ENCODE measurements at regions not wholly inside any gene's neighbourhood (a gene's known extent, or its start where the extent isn't known, plus 50 kb on each side); places are given as distances from the start of the nearest gene placed in this dataset.
"Not testable (repeated sequence)": the region's sequence is repeated elsewhere in the genome, so short reads cannot be mapped to it uniquely, and the experiment has no call there.

DNA sequence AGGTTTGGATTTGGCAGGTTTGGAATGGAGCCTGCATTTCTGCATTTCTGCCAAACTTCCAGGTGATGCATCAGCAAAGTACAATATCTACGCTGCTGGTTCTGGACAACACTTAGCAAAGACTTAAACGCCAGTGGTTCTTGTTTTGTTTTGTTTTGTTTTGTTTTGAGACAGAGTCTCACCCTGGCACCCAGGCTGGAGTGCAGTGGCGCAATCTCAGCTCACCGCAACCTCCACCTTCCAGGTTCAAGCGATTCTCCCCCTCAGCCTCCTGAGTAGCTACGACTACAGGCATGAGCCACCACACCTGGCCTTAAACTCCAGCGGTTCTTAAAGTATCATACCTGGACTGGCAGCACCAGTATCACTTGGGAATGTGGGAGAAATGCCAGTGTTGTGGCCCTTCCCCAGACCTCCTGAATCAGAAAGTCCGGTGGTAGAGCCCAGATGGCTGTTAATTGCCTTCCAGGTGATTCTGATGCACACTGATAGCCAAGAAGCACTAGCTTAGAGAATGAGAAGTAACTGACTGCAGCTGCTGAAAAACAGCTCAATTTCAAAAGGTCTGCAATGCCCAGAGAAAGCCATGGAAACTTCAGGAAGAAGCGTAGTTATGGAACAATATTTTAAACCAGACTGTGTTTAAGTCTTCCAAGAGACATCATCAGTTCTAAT, 114.8 kb upstream of the FOXN3 start:
- no peak for ATAC-seq (replicated peaks; ENCODE audit: extremely low read depth, poor library complexity, severe bottlenecking)
- Mint-ChIP-seq H3K4me1 (peaks cover 48% of the 10 kb centered on the region), H3K36me3 (ENCODE audit: insufficient read depth) (peaks cover 7% of the 10 kb centered on the region), H3K4me3 (no peak overlapping the region), H3K27ac (ENCODE audit: low read depth) (no peak overlapping the region), H3K27me3 (no peaks in the 10 kb centered on the region), H3K9me3 (no peaks in the 10 kb centered on the region)
- no peak for DNase-seq (ENCODE audit: low spot score in 2 of 2)

DNA sequence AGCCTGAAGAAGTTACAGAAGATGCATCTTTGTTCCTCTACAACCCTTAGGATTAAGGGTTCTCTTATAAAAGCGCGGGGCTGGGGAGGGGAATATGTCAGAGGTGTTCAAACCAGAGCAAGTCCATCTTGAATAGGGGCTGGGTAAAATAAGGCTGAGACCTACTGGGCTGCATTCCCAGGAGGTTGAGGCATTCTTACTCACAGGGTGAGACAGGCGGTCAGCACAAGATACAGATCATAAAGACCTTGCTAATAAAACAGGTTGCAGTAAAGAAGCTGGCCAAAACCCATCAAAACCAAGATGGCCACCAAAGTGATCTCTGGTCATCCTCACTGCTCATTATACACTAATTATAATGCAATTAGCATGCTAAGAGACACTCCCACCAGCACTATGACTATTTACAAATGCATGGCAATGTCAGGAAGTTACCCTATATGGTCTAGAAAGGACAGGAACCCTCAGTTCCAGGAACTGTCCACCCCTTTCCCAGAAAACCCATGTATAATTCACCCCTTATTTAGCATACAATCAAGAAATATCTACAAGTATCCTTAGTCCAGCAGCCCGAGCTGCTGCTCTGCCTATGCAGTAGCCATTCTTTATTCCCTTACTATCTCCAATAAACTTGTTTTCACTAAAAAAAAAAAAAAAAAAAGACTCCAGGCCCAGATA, 108.1 kb upstream of the FOXN3 start:
- no peak for DNase-seq (ENCODE audit: low spot score in 2 of 2)
- peaks cover 5% of the 10 kb centered on the region for H3K36me3 Mint-ChIP-seq (ENCODE audit: insufficient read depth)
- no peak overlapping the region for H3K4me3 Mint-ChIP-seq
- no peaks in the 10 kb centered on the region for H3K9me3 Mint-ChIP-seq
- peaks cover 57% of the 10 kb centered on the region for H3K4me1 Mint-ChIP-seq
- H3K27me3 Mint-ChIP-seq: no peaks in the 10 kb centered on the region
- ATAC-seq (replicated peaks; ENCODE audit: extremely low read depth, poor library complexity, severe bottlenecking): no peak
- H3K27ac Mint-ChIP-seq (ENCODE audit: low read depth): peak overlapping the region; percentile 58

GRCh38 chr14:89524412-89524811, 107.4 kb upstream of the FOXN3 start:
- H3K27me3 Mint-ChIP-seq: no peaks in the 10 kb centered on the region
- H3K27ac Mint-ChIP-seq (ENCODE audit: low read depth): no peak overlapping the region
- H3K4me3 Mint-ChIP-seq: no peak overlapping the region
- H3K9me3 Mint-ChIP-seq: no peaks in the 10 kb centered on the region
- DNase-seq (ENCODE audit: low spot score in 2 of 2) (no peak), ATAC-seq (replicated peaks; ENCODE audit: extremely low read depth, poor library complexity, severe bottlenecking) (no peak)
- peaks cover 5% of the 10 kb centered on the region for H3K36me3 Mint-ChIP-seq (ENCODE audit: insufficient read depth)
- peaks cover 58% of the 10 kb centered on the region for H3K4me1 Mint-ChIP-seq

DNA sequence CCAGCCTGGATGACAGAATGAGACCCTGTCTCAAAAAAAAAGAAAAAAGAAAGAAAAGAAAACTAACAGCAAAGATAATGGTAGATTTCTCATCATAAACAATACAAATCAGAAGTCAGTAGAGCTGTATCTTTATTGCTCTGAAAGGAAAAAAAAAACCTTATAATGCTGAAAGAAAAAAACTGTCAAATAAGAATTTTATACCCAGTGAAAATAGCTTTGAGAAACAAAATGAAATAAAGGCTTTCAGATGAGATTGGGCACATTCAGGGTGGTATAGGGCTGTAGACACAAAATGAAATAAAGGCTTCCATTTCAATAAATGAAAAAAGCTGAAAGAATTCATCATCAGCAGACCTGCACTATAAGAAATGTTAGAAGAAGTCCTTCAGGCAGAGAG, 105.0 kb upstream of the FOXN3 start:
- Mint-ChIP-seq H3K27me3 (no peaks in the 10 kb centered on the region), H3K9me3 (no peaks in the 10 kb centered on the region), H3K4me1 (peaks cover 65% of the 10 kb centered on the region), H3K27ac (ENCODE audit: low read depth) (no peak overlapping the region), H3K4me3 (no peak overlapping the region), H3K36me3 (ENCODE audit: insufficient read depth) (peaks cover 11% of the 10 kb centered on the region)
- ATAC-seq (replicated peaks; ENCODE audit: extremely low read depth, poor library complexity, severe bottlenecking): no peak
- no peak for DNase-seq (ENCODE audit: low spot score in 2 of 2)

DNA sequence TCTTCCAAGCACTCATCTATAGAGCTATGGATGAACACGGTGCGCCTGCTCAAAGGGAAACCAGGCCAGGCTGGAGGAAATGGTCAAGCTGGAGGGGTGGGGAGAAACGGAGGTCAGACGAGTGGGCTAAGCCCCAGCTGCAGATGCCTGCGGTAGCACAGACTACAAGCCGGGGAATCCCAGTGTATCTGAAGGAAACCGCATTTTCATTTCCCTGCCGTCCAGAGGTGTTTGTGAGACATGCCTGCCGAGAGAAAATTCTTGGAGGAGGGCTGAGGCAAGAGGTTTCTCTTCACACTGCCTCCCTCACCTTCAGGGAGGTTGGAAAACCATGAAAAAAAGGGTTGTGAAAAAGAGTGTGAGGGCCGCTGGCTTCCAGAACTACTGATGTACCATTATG, 102.0 kb upstream of the FOXN3 start:
- no peaks in the 10 kb centered on the region for H3K27me3 Mint-ChIP-seq
- H3K9me3 Mint-ChIP-seq: no peaks in the 10 kb centered on the region
- ATAC-seq (replicated peaks; ENCODE audit: extremely low read depth, poor library complexity, severe bottlenecking) (no peak), DNase-seq (ENCODE audit: low spot score in 2 of 2) (no peak)
- no peak overlapping the region for H3K4me3 Mint-ChIP-seq
- H3K36me3 Mint-ChIP-seq (ENCODE audit: insufficient read depth): peaks cover 12% of the 10 kb centered on the region
- peaks cover 49% of the 10 kb centered on the region for H3K4me1 Mint-ChIP-seq
- H3K27ac Mint-ChIP-seq (ENCODE audit: low read depth): peak overlapping the region; percentile 29

DNA sequence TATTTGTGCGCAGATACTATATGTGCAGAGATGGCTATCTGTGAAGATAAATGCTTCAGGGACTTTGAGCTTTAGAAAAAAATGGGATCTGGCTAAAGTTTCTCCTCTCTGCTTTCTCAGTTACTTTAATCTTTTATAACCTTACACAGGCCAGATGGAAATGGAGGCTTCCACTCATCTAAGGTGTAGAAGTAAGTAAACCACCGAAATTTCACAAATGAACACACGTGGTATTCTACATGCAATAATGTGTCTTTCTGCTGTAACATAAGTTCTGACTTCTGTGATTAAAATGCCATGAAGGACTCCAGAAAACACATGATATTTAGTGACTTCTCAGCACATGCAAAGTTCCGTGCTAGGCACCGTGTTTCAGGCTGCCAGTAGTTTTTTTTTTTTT, 99.1 kb upstream of the FOXN3 start:
- Mint-ChIP-seq H3K9me3 (no peaks in the 10 kb centered on the region), H3K4me1 (peaks cover 52% of the 10 kb centered on the region), H3K4me3 (no peak overlapping the region), H3K36me3 (ENCODE audit: insufficient read depth) (peaks cover 14% of the 10 kb centered on the region), H3K27me3 (no peaks in the 10 kb centered on the region), H3K27ac (ENCODE audit: low read depth) (no peak overlapping the region)
- no peak for DNase-seq (ENCODE audit: low spot score in 2 of 2)
- no peak for ATAC-seq (replicated peaks; ENCODE audit: extremely low read depth, poor library complexity, severe bottlenecking)

- no peaks in the 10 kb centered on the region for H3K27me3 Mint-ChIP-seq
- H3K27ac Mint-ChIP-seq (ENCODE audit: low read depth): no peak overlapping the region
- no peaks in the 10 kb centered on the region for H3K9me3 Mint-ChIP-seq
- H3K36me3 Mint-ChIP-seq (ENCODE audit: insufficient read depth): peaks cover 21% of the 10 kb centered on the region
- ATAC-seq (replicated peaks; ENCODE audit: extremely low read depth, poor library complexity, severe bottlenecking): no peak
- no peak overlapping the region for H3K4me3 Mint-ChIP-seq
- peaks cover 63% of the 10 kb centered on the region for H3K4me1 Mint-ChIP-seq
- DNase-seq (ENCODE audit: low spot score in 2 of 2): no peak
Measured at GRCh38 chr14:89514601-89515000, 97.6 kb upstream of the FOXN3 start.

DNA sequence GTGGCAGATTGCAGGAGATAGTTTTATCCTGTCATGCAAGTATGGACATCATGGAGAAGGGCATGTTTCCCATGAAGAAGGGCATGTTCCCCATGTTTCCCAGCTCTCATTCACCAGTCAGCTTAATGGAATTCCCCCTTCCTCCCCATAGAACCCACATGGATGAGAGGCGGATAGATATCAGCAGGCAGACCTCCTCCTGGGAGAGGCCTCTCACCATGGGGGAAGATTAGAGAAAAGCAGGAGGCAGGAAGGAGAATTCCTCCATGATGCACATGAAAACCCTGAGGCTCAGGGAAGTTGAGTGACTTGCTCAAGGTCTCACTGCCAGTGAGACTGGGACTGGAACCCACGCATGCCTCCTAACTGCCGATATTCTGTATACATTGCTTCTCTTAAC, 92.9 kb upstream of the FOXN3 start:
- Mint-ChIP-seq H3K4me1 (peaks cover 66% of the 10 kb centered on the region), H3K9me3 (no peaks in the 10 kb centered on the region), H3K36me3 (ENCODE audit: insufficient read depth) (peaks cover 15% of the 10 kb centered on the region), H3K27ac (ENCODE audit: low read depth) (peak overlapping the region; percentile 97), H3K4me3 (peak overlapping the region; percentile 74), H3K27me3 (no peaks in the 10 kb centered on the region)
- DNase-seq (ENCODE audit: low spot score in 2 of 2): no peak
- ATAC-seq (replicated peaks; ENCODE audit: extremely low read depth, poor library complexity, severe bottlenecking): no peak

- Mint-ChIP-seq H3K36me3 (ENCODE audit: insufficient read depth) (peaks cover 13% of the 10 kb centered on the region), H3K27ac (ENCODE audit: low read depth) (peak overlapping the region; percentile 97), H3K4me3 (no peak overlapping the region), H3K27me3 (no peaks in the 10 kb centered on the region), H3K9me3 (no peaks in the 10 kb centered on the region), H3K4me1 (peaks cover 69% of the 10 kb centered on the region)
- ATAC-seq (replicated peaks; ENCODE audit: extremely low read depth, poor library complexity, severe bottlenecking): no peak
- no peak for DNase-seq (ENCODE audit: low spot score in 2 of 2)
Measured at GRCh38 chr14:89508863-89509262, 91.8 kb upstream of the FOXN3 start.

DNA sequence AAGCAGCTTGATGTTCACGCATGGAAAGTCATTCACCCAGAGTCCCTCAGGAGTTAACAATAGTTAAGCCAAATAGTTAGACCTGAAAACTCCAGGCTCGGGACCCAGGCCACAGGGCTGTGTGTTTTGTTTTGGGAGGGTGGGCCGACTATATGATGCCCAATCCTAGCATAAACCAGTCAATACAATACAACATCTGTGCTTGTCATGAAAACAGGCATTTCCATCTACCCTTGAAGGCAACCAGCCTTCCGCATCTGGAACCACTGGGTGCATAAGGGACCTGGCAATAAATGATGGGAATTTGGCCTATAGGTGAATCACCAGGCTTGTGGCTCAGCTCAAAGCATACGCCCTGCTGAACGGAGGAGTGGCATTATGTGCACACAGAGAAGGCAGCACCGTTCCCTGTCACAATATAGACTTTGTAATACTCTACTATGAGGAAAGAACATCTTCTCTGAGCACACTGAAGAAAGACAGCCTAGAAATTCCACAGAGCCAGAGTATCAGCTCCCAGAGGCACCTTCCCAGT, 91.0 kb upstream of the FOXN3 start:
- Mint-ChIP-seq H3K4me3 (no peak overlapping the region), H3K27me3 (no peaks in the 10 kb centered on the region), H3K36me3 (ENCODE audit: insufficient read depth) (peaks cover 12% of the 10 kb centered on the region), H3K9me3 (no peaks in the 10 kb centered on the region), H3K4me1 (peaks cover 71% of the 10 kb centered on the region), H3K27ac (ENCODE audit: low read depth) (peak overlapping the region; percentile 97)
- ATAC-seq (replicated peaks; ENCODE audit: extremely low read depth, poor library complexity, severe bottlenecking) (no peak), DNase-seq (ENCODE audit: low spot score in 2 of 2) (no peak)

GRCh38 chr14:89507521-89507920, 90.5 kb upstream of the FOXN3 start:
- Mint-ChIP-seq H3K4me1 (peaks cover 70% of the 10 kb centered on the region), H3K27me3 (no peaks in the 10 kb centered on the region), H3K36me3 (ENCODE audit: insufficient read depth) (peaks cover 13% of the 10 kb centered on the region), H3K9me3 (no peaks in the 10 kb centered on the region), H3K27ac (ENCODE audit: low read depth) (peak overlapping the region; percentile 97), H3K4me3 (no peak overlapping the region)
- ATAC-seq (replicated peaks; ENCODE audit: extremely low read depth, poor library complexity, severe bottlenecking) (peak; percentile 25), DNase-seq (ENCODE audit: low spot score in 2 of 2) (no peak)

DNA sequence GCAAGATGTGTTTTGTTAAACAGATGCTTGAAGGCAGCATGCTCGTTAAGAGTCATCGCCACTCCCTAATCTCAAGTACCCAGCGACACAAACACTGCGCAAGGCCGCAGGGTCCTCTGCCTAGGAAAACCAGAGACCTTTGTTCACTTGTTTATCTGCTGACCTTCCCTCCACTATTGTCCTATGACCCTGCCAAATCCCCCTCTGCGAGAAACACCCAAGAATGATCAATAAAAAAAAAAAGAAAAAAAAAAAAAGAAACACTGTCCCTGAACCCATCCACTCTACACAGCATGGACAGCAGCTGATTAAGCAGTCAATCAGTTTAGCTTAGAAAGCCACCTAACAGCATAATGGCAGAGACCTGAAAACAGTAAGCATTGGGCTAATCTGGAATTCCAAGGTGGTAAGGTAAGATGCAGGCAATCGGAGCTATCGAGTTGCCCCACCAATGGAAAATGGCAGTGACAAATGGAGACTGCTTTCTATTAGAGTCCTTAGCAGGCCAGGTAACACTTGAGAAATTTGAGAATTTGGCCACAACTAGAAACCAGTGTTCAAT, 89.9 kb upstream of the FOXN3 start:
- Mint-ChIP-seq H3K4me1 (peaks cover 65% of the 10 kb centered on the region), H3K27ac (ENCODE audit: low read depth) (peak overlapping the region; percentile 97), H3K36me3 (ENCODE audit: insufficient read depth) (peaks cover 14% of the 10 kb centered on the region)
- ATAC-seq (replicated peaks; ENCODE audit: extremely low read depth, poor library complexity, severe bottlenecking); DNase-seq (ENCODE audit: low spot score in 2 of 2); H3K27me3 Mint-ChIP-seq; H3K4me3 Mint-ChIP-seq; H3K9me3 Mint-ChIP-seq: not testable (repeated sequence)
